ENCODE measurements at regions not wholly inside any gene's neighbourhood (a gene's known extent, or its start where the extent isn't known, plus 50 kb on each side); places are given as distances from the start of the nearest gene placed in this dataset.
"Not testable (repeated sequence)": the region's sequence is repeated elsewhere in the genome, so short reads cannot be mapped to it uniquely, and the experiment has no call there.

DNA sequence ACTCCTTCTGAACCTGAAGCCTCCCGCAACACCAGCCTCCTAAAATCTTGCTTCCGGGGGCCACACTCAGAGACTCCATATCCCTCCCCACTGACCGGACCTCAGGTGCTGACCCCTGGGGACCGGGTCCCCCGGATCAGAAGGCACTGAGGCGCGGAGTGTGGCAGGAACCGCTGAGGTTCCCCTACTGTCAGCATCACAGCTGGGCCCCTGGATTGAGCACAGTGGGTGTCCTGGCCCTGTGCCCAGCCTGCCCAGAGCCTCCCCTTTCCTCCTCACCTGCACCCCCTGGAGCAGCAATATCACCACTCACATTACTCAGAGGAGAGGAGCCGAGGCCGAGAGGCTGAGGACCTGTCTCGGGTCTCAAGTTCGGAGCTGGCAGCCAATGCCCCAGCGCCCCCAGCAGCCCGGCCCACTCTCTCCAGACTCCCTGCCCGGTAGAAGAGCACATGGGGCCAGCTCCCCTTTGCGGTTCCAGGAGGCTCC lies 101.2 kb upstream of the EIF5 start:
- WGBS (ENCODE audit: low lambda C conversion rate), result 78% methylated on average over 5 of the region's 16 CpGs
- no peaks in the 10 kb centered on the region for H3K9me3 ChIP-seq (ENCODE audit: low read length)
- ATAC-seq (no peak), DNase-seq (ENCODE audit: low spot score) (no peak), FAIRE-seq (no peak)
- H3K4me1 ChIP-seq (ENCODE audit: insufficient read depth, low read length), result peaks cover 13% of the 10 kb centered on the region; the same call in 1 of the 2 replicates
- POLR2A ChIA-PET, result interaction anchor here (0.9 to 3.0 kb wide), 2 partner anchors 10 to 13 kb away, joined by 3 to 6 read pairs; no protein-coding TSS in a partner anchor
- TF ChIP-seq FOXA1 (IDR thresholded peaks at IDR 0.05) (no peak), FOXA1 (CRISPR knock-in tag; IDR thresholded peaks at IDR 0.05) (no peak), CAMTA2 (CRISPR knock-in tag; IDR thresholded peaks at IDR 0.05; ENCODE audit: borderline replicate concordance) (no peak), MAFF (IDR thresholded peaks at IDR 0.05; ENCODE audit: low read depth, low read length) (no peak), ZNF510 (CRISPR knock-in tag; IDR thresholded peaks at IDR 0.05; ENCODE audit: low read depth) (no peak)
- H3K27me3 ChIP-seq (ENCODE audit: control insufficient read depth in 1 of 2, insufficient read depth in 2 of 2, low read length in 2 of 2), result peaks cover 6 to 20% of the 10 kb centered on the region in 2 experiments
- no peak overlapping the region for H3K4me2 ChIP-seq (ENCODE audit: low read depth, low read length)
- no TSS peak for BruUV-seq (replicated peaks)
- no peak overlapping the region for H3K27ac ChIP-seq (ENCODE audit: extremely low read length, insufficient read depth, low read length)
- H3K79me2 ChIP-seq (ENCODE audit: insufficient read depth, low read length), result no peaks in the 10 kb centered on the region
- no peaks in the 10 kb centered on the region for H3K36me3 ChIP-seq (replicated peaks in 1 of 2; ENCODE audit: control insufficient read depth in 1 of 2, insufficient read depth in 2 of 2, low read length in 2 of 2)
- H2AFZ ChIP-seq (ENCODE audit: low read length), result no peak overlapping the region
- no peak overlapping the region for H3K9ac ChIP-seq (ENCODE audit: insufficient read depth, low read depth, low read length)
- CTCF ChIA-PET (ENCODE audit: low intra/inter-chr PET ratio, low total read pairs), result no interaction called here
- intact Hi-C loops (cut with micrococcal nuclease; ENCODE audit: unreplicated experiment), result no loop called here
- in situ Hi-C loops (cut with HindIII; ENCODE audit: extremely low pct_ligation_motif_present, low pct_unique_long_range_greater_than_20kb), result no loop called here
- H4K20me1 ChIP-seq (ENCODE audit: insufficient read depth, low read length), result no peaks in the 10 kb centered on the region
- no peak overlapping the region for H3K4me3 ChIP-seq (replicated peaks in 1 of 3; ENCODE audit: insufficient read depth in 1 of 3, low read depth in 2 of 3, low read length in 3 of 3)

DNA sequence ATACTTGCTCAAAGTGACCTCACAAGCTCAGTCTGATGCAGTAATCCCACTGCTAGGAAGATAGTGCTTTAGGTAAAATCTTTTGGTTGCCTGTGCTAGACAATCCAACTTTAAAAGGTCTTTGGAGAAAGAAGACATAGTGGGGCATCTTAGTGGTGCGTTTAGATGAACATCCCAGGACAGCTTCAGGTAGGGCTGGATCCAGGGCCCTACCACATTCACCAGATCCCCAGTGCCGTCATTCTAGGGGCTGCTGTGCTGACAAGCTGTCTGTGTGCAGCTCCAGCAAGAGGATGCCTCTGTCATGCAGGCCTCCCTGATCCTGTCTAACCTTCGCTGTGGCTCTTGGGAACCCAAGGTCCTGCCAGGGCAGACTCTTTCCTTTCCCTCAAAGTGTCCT lies 100.7 kb upstream of the EIF5 start:
- no peak overlapping the region for H3K4me2 ChIP-seq (ENCODE audit: low read depth, low read length)
- in situ Hi-C loops (cut with HindIII; ENCODE audit: extremely low pct_ligation_motif_present, low pct_unique_long_range_greater_than_20kb), result no loop called here

DNA sequence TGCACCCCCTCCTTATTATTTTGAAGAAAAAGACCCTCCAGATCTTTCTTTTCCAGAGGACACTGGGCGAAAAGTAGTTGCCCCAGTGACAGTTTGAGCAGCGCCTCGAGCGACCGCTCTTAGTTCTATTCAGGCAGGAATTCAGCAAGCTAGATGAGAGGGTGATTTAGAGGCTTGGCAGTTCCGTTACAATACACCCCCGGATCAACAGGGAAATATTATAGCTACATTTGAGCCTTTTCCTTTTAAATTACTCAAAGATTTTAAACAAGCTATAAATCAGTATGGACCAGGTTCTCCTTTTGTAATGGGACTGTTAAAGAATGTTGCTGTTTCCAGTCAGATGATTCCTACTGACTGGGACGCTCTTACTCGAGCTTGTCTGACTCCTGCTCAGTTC lies 99.2 kb upstream of the EIF5 start:
- ATAC-seq; BruUV-seq (replicated peaks); H3K9ac ChIP-seq (ENCODE audit: insufficient read depth, low read depth, low read length); H3K4me2 ChIP-seq (ENCODE audit: low read depth, low read length); DNase-seq (ENCODE audit: low spot score); H3K27ac ChIP-seq (ENCODE audit: extremely low read length, insufficient read depth, low read length); H3K79me2 ChIP-seq (ENCODE audit: insufficient read depth, low read length); H2AFZ ChIP-seq (ENCODE audit: low read length); H3K4me1 ChIP-seq (ENCODE audit: insufficient read depth, low read length); H4K20me1 ChIP-seq (ENCODE audit: insufficient read depth, low read length); in situ Hi-C loops (cut with HindIII; ENCODE audit: extremely low pct_ligation_motif_present, low pct_unique_long_range_greater_than_20kb); intact Hi-C loops (cut with micrococcal nuclease; ENCODE audit: unreplicated experiment); FAIRE-seq; H3K4me3 ChIP-seq (replicated peaks in 1 of 3; ENCODE audit: insufficient read depth in 1 of 3, low read depth in 2 of 3, low read length in 3 of 3); CTCF ChIA-PET (ENCODE audit: low intra/inter-chr PET ratio, low total read pairs); H3K36me3 ChIP-seq (replicated peaks in 1 of 2; ENCODE audit: control insufficient read depth in 1 of 2, insufficient read depth in 2 of 2, low read length in 2 of 2): not testable (repeated sequence)
- Histone ChIP-seq H3K9me3 (ENCODE audit: low read length) (peaks cover 19% of the 10 kb centered on the region), H3K27me3 (ENCODE audit: control insufficient read depth in 1 of 2, insufficient read depth in 2 of 2, low read length in 2 of 2) (peaks cover 6 to 11% of the 10 kb centered on the region in 2 experiments; a peak in 4 of 5 replicates)
- POLR2A ChIA-PET, result interaction anchor here (0.6 to 3.0 kb wide), 4 partner anchors 9 to 262 kb away, joined by 3 to 6 read pairs (median 3); no protein-coding TSS in a partner anchor
- 58% methylated on average over 9 of the region's 9 CpGs for WGBS (ENCODE audit: low lambda C conversion rate)

More for the DNA sequence above, 100.7 kb upstream of the EIF5 start:
- H3K27me3 ChIP-seq (ENCODE audit: control insufficient read depth in 1 of 2, insufficient read depth in 2 of 2, low read length in 2 of 2), result peaks cover 6 to 20% of the 10 kb centered on the region in 2 experiments
- DNase-seq (ENCODE audit: low spot score), result no peak
- no peaks in the 10 kb centered on the region for H3K79me2 ChIP-seq (ENCODE audit: insufficient read depth, low read length)
- intact Hi-C loops (cut with micrococcal nuclease; ENCODE audit: unreplicated experiment), result no loop called here
- WGBS (ENCODE audit: low lambda C conversion rate), result 88% methylated on average over 1 of the region's 3 CpGs
- H2AFZ ChIP-seq (ENCODE audit: low read length), result no peak overlapping the region
- ChIA-PET POLR2A (interaction anchor here (0.9 to 3.0 kb wide), 2 partner anchors 10 to 13 kb away, joined by 3 to 6 read pairs; no protein-coding TSS in a partner anchor), CTCF (ENCODE audit: low intra/inter-chr PET ratio, low total read pairs) (no interaction called here)
- no peaks in the 10 kb centered on the region for H3K36me3 ChIP-seq (replicated peaks in 1 of 2; ENCODE audit: control insufficient read depth in 1 of 2, insufficient read depth in 2 of 2, low read length in 2 of 2)
- H3K9me3 ChIP-seq (ENCODE audit: low read length), result peaks cover 4% of the 10 kb centered on the region; the same call in 1 of the 2 replicates
- peaks cover 9% of the 10 kb centered on the region; the same call in 1 of the 2 replicates for H3K4me1 ChIP-seq (ENCODE audit: insufficient read depth, low read length)
- H4K20me1 ChIP-seq (ENCODE audit: insufficient read depth, low read length), result no peaks in the 10 kb centered on the region
- FAIRE-seq, result no peak
- H3K4me3 ChIP-seq (replicated peaks in 1 of 3; ENCODE audit: insufficient read depth in 1 of 3, low read depth in 2 of 3, low read length in 3 of 3), result no peak overlapping the region
- no peak for TF ChIP-seq CHD4 (IDR thresholded peaks at IDR 0.05; ENCODE audit: borderline replicate concordance, low read length)
- peak; percentile 98 for TF ChIP-seq ZNF329 (CRISPR knock-in tag; IDR thresholded peaks at IDR 0.05; ENCODE audit: low read depth)
- H3K27ac ChIP-seq (ENCODE audit: extremely low read length, insufficient read depth, low read length), result no peak overlapping the region
- BruUV-seq (replicated peaks), result no TSS peak
- H3K9ac ChIP-seq (ENCODE audit: insufficient read depth, low read depth, low read length), result no peak overlapping the region
- no peak for ATAC-seq

Data from HepG2 (cell line).